SK-N-SH treated with all-trans-retinoic acid at 6 μM for 48 hours (cell line): ENCODE measurements at regions not wholly inside any gene's neighbourhood (a gene's known extent, or its start where the extent isn't known, plus 50 kb on each side); places are given as distances from the start of the nearest gene placed in this dataset.

Experiments used
- GLIS3 ChIP-seq: fragments of 250-450 bp; sonication (Bioruptor Pico); IDR thresholded peaks from 2 replicates; pipeline ENCODE4 v1.5.0; 2020; ENCODE audit warnings: mild to moderate bottlenecking, moderate library complexity
- ISL1 ChIP-seq: fragments of 250-450 bp; sonication (Bioruptor Pico); IDR thresholded peaks from 2 replicates; pipeline ENCODE4 v2.1.2; 2022; ENCODE audit warnings: mild to moderate bottlenecking, moderate library complexity
- OSR1 ChIP-seq: fragments of 250-450 bp; sonication (Bioruptor Pico); IDR thresholded peaks from 2 replicates; pipeline ENCODE4 v1.8.0; 2022; ENCODE audit warnings: moderate library complexity, mild to moderate bottlenecking, inconsistent platforms
- TOX ChIP-seq: fragments of 250-450 bp; sonication (Bioruptor Pico); IDR thresholded peaks from 2 replicates; pipeline ENCODE4 v1.8.0; 2021; ENCODE audit warnings: mild to moderate bottlenecking, moderate library complexity, borderline replicate concordance
- ZFP3 ChIP-seq: fragments of 250-450 bp; sonication (Bioruptor Pico); IDR thresholded peaks from 2 replicates; pipeline ENCODE4 v1.5.0; 2020; ENCODE audit warnings: mild to moderate bottlenecking, moderate library complexity

DNA sequence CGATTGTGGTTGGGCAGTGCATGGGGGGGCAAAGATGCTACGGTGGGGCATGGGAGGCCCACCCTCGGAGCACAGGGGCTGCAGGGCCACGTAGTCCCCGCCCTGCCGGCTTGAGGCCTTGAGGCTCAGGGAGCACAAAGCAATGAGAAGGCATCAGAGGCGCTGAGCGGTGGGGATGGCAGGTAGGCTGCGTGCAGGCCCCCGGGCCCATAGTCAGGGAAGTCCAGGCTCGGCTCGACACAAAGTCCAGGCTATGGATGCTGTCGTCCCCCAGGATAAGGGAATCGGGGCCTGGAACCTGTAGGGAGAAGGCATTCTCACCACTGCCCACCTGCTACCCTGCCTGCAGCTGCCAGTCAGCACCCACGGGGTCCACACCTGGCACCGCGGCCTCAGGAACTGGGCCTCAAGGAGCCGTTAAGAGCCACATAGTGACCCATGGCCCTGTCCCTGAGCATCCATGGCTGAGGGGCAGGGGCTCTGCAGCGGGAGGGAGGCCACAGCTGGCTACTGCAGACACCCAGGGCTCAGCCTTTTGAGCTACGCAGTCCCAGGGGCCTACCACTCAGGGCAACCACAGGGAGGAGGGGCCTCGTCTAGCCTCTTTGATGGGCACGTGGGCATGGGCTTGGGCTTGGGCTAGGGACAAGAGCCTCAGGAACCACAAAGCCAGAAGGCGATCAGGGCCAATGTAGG lies 179.7 kb downstream of the IGLL1 start:
- TF ChIP-seq ZFP3 (CRISPR knock-in tag) = no peak
- TF ChIP-seq ISL1 (CRISPR knock-in tag) = no peak
- no peak for TF ChIP-seq TOX (CRISPR knock-in tag)
- TF ChIP-seq GLIS3 (CRISPR knock-in tag) = no peak
- TF ChIP-seq OSR1 (CRISPR knock-in tag) = no peak
